Embryonic facial prominence (tissue), 1 donor: ENCODE measurements at regions not wholly inside any gene's neighbourhood (a gene's known extent, or its start where the extent isn't known, plus 50 kb on each side); places are given as distances from the start of the nearest gene placed in this dataset.

ENCODE experiments used
- DNase-seq: peaks from one replicate; pipeline ENCODE4 v3.0.0-alpha.2; 2016; ENCODE audit errors: extremely low spot score

DNA sequence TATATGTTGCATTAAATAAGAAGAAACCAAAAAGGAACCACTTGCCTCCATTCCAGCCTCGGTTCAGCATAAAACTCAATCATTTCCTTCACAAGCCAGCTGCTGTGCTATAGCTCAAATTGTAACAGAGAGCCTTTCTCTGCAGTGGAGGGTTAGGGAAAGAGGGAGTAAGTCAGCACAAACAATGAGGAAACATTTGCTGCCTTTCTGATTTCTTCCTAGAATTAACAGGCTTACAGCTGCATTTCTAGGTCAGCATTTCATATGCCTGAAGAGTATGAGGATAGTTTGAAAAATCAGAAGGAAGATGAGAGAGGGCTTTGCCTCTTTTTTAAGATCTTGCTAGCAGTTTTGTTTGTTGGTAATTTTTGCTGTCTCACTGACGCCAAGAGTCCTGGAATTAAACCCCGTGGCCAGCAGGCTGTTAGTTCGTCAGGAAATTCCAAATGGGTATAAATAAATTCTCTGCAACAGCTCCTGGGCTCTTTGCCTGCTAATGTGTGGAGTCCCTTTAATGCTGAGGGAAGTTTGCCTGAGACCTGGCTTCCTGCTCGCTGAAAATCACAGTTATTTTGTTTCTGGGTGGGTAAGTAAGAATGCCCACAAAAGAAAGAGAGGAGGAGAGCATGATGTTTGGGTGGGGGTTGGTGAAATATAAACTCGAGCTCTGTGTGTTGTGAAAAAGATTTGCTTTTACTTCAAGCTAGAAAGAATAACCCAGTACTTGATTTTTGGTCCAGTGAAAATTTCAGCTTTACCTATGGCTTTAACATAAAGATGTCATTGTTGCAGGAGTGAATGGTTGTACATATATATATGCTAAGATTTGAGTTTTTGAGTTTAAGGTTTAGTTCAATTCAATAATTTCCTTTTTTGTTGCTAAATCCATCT lies 148.1 kb upstream of the DMRT1 start:
- no peak for DNase-seq

DNA sequence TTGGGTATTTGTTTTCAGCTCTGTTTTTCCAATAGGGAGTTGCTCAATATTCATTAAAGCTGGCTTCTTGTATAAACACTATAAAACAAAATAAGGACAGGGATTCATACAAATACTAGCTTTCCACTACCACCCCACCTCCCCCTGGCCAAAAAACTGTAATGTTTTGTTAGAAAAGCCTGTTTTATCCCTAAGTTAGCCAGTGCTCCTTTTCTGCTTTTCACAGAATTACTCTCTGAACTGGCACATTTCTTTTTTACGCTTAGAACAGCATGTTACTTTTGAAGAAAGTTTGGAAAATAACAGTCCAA lies 147.4 kb upstream of the DMRT1 start:
- DNase-seq: no peak

DNA sequence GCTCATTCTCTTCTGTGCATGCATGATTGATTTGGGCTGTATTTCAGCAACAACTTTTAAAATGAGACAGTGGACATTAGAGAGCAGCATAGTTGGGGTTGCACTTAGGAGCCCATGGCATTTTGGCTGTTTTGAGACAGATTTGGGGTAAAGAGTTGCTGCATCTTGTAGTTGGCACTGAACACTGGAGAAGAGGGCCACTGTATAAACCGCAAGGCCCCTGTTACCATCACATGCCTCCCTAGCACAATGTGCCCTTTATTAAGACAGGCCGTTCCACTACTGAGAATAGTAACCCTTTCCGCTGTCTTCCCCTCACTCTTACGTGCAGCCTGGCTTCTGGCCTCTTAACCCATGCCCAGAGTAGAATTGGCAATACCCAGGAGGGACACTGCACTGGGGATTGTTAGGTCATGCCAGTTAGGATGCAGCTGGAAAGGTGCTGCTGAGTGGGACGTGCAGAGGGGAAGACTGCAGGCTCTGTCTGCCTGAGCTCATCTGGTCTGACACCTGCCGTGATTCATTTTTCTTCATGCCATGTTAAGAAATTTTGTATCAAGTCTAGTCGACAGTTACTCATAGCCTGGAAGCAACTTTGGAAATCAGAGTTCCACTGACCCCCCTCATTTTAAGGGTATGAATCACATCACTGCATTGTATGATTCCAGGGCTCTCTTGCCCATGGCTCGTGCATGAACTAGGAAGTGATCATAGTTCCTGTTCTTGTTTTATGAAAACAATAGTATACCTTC lies 146.9 kb upstream of the DMRT1 start:
- no peak for DNase-seq

DNA sequence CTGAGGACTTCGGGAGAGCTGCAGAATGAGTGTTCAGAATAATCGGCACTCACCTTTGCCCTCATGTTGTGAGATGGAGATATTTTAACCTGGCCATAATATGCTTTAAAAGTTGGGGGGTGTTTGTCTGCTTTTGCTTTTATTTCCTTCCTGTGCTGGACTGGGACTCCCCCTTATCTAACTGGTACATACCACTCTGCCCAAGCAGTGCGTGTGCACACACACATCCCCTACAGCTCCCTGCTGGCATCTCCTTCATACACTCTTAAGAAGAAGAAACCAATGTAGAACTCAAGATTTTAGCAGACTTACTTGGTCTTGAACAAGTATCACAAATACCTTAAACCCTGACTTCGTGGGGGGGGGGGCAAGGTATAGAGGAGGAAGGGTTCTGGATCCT lies 146.2 kb upstream of the DMRT1 start:
- no peak for DNase-seq

DNA sequence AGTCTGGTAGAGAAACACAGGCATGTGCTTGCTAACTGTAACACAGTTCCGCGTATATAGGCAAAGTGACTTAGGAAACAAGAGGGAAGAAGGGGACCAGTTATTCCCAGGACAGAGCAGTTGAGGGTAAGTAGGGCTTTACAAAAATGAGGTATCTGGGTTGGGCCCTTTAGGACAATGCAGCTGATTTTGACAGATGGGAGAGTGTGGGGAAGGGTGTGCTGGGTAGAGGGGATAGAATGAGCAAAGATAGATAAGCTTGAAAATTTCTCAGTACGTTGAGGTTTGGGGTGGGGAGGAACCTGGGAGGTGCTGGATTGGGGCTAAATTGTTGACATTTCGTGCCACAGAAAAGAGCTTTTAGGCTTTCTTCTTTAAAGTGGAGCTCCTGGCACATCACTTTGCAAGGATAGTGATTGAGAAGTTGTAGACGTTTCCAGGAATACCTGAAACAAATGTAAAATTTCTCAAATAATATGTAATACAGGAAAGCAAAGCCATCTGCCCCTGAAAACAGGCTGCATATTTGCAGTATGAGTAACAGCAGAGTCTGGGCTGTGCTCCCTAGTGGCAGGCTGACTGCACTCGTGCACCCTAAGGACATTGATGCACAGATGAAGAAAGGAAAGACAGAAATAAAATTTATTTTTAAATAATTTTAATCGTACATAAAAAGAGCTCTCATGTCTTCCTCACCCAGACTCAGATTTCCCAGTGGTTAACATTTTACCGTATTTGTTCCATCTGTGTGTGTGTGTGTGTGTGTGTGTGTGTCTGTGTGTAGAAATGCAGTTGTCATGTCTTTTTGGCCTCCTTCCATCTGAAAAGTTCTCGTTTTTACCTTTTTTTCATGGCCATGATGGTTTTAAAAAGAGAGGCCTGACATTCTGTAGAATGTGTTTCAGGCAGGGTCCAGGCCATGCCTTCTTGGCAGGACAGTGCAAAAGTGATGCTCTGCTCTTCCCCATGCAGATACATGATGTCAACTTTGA lies 144.9 kb upstream of the DMRT1 start:
- DNase-seq: no peak

DNA sequence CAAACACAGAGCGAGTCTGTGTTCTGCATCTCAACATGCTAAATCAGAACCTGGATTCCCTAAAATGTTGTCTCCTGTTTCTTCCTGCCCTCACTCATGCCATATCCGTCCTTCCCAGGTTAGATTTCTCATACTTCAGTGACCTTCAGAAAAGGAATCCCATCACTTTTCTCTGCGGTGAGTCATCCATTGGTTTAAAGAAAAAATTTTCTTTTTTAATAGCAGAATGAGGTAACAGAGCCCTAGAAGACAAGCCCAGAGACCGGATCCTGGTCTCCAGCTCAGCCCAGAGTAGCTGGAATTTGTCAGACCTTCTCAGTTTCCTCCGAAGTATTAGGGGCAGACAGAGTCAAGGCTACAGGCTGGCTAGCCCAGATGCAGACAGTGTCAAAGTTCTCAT lies 143.2 kb upstream of the DMRT1 start:
- no peak for DNase-seq

DNA sequence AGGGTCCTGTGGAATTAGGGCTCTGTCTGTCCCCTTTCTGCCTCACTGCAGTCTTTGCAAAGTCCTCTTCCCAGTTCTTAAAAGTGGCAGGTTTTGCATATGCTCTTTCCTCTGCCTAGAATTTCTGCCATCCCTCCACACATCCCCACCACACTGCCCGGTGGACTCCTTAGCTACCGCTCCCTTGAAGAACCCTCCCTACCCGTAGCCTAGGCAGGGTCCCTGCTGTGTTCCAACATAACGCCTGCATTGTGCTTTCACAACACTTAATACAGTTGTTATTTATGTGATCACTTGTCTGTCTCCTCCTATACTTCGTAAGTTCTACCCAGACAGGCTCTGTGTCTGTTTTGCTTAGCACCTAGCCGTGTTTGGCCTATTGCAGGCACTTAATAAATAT lies 142.5 kb upstream of the DMRT1 start:
- DNase-seq: no peak

DNA sequence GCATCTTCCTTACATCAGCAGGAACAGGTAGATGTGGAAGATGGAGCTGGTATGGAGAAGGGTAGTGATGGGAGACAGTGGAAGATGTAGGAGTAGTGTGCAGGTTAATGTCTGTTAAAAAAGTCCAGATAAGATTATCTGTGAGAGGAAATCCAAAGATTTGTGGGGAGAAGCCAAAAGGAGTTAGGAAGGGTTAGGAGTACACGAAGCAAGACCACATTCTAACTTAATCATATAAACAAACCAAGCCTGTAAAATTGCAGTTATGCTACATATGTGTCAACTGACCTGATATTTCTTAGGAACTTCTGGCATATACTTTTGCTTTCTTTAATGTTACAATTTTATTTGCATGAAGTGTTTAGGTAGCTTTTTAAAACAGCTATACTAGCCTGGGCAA lies 142.1 kb upstream of the DMRT1 start:
- no peak for DNase-seq

DNA sequence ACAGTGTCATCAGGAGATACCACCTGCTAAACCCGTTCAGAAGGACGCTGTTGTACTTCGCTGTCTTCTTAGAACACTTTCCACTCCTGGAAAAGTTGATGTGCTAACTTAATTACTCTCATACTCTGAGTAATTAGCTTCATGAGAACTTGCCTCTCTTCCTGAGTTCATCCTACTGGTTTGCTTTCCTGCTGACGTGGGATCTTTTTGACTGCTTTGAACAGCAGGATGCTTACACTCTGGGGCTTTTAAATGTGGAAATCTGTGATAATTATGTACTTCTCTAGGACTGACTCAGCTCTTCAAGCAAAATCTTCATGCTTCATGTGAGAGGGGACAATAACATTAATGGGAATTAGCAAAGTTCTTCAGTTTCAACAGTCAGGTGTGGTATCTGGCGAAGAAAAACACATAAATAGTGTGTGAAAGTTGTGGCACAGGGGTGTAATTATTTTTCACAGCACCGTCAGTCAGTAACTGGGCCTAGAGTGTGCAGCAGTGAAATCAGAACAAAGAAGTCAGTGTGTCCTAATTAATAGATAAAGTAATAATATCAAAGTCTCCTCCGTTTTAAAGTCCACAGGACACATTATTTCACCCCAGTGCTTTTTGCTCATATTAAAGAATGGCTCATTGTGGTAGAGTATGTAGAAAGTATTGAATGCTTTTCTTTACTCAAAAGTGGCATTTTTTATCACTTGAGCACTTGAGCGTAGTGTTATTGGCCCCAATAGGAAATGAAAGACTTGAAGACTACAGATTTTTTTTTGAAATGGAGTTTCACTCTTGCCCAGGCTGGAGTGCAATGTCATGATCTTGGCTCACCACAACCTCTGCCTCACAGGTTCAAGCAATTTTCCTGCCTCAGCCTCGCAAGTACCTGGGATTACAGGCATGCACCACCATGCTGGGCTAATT lies 140.9 kb upstream of the DMRT1 start:
- no peak for DNase-seq

DNA sequence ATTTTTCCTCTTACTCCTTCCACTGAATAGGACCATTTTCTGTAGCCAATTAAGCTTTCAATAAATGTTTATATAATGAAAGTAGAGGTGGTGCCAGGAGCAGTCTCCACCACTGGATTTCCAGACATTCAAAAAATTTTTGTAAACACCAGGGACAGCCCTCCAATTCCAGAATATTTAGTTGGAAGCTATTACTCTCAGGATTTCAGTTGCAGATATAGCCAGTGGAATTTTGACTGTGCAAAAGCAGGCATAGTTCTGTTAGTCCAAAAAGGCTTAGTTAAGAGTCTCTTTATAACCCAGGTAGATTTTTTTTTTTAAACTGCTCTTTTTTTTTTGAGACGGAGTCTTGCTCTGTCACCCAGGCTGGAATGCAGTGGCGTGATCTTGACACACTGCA lies 138.1 kb upstream of the DMRT1 start:
- no peak for DNase-seq

DNA sequence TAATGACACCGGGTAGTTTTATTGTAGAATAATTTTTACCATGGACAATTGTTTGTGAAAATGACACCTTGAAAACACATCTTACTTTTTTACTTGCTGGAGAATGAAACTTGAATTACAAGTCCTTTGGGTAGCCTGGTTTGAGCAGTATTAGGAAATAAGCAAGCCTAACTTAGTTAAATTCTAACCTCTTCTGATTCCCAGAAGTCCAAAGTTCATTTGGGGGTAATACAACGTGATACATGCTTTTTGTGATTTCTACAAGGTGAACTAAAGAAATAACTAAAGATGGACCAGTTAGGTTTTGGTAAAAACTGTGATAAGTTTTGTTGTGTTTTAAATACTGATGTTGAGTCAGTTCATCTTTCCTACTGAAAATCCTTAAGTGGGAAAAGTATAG lies 135.4 kb upstream of the DMRT1 start:
- no peak for DNase-seq

DNA sequence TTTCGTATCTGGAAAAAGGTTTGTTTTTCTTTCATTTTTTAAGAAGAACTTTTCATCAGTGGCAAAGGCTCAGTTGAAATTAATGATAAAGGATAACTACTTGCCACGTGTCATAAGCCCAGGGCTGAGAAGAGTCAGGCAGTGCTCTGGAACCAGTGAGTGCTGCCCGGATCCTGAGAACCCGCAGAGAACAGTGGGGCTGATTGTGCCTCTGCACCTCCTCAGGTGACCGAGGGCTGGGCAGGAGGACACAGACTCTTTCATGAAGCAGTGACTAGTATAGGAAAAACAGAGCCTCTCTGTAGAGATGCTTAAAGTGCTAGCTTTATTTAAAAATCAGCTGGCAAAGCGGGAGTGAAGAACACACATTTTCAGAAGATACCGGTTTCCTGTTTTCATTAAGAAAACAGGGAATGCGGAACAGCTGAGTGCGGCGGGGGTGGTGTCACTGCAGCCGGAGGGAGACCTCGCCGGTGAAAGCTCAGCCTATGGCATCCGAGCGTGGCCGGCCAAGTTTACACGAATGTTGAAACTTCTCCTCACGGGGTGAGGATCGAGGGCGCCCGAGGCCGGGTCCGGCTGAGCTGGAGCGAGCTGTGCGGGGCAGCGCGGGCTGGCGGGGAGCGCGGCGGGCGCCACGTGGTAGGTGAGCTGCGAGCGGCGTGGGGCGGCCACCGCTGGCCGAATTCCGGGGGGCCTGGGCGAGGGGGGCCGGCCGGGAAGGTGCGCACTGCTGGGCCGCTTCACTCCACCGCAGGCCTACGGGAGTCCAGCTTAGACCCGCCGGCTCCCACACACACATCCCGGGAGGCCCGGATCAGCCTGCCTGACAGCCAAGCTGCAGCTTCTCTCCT lies 134.7 kb upstream of the DMRT1 start:
- no peak for DNase-seq

DNA sequence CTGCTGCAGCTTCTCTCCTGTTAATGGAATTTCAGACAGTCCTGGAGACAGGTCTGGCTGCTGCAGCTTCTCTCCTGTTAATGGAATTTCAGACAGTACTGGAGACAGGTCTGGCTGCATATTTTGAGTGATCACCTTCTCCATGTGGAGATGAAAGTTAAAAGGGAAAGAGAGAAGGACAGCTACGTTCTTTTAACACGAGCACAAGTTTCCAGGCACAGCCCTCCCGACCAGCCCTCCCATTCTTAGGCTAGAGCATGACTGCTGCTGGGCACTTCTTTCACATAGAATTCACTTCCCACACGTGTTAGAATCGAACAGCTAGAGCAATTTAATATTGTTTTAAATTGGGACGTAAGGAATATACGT lies 133.3 kb upstream of the DMRT1 start:
- DNase-seq: no peak

DNA sequence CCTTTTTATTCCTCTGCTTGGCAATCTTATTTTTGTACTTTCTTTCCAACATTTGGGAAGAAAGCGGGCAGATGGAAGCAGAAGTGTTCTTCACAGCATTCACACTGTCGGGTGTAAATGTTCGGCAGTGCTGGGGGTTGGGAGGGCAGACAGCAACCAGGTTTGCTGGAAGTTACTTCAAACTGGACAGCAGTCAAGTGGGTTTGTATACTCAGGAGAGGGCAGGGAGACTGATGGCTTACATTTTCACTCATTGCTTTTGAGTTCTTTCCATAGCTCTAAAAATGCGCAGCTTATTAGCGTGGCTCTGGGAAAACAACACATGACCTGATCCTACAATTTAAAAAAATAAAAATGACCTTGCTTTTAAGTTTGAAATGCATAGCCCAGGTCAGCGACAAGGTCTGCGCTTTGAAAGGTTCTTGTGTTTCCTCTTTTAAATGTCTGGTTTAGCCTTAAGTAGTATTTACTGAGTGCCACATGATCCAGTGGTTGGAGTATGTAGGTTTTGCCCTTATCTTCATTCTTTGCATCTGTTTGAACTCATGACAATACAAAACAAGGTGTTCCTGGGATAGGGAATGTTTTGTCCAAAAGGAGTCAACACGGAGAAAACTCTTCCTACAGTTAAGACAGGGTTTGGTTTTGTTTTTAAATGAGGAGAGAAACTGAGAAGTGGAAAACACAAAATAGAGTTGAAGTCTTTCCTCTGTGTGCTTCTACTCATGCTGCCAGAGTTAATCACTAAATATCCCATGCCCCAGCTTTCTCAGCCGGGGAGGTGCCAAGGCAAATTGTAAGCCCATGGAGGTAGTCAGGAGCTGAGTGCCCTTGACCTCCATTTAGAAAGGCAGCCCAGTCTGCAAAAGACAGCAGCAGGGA lies 132.7 kb upstream of the DMRT1 start:
- no peak for DNase-seq

DNA sequence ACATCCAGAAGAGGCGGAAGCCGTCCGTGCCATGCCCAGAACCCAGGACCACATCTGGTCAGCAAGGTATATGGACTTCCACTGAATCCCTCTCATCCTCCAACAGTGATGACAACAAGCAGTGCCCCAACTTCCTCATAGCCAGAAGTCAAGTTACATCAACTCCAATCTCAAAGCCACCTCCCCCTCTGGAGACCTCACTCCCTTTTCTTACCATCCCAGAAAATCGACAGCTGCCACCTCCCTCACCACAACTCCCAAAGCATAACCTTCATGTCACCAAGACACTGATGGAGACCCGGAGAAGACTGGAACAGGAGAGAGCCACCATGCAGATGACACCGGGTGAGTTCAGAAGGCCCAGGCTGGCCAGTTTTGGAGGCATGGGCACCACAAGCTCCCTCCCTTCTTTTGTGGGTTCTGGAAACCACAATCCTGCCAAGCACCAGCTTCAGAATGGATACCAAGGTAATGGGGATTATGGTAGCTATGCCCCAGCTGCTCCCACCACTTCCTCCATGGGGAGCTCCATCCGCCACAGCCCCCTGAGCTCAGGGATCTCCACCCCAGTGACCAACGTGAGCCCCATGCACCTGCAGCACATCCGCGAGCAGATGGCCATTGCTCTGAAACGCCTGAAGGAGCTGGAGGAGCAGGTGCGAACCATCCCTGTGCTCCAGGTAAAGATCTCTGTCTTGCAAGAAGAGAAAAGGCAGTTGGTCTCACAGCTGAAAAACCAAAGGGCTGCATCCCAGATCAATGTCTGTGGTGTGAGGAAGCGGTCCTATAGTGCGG lies 130.3 kb upstream of the DMRT1 start:
- no peak for DNase-seq

DNA sequence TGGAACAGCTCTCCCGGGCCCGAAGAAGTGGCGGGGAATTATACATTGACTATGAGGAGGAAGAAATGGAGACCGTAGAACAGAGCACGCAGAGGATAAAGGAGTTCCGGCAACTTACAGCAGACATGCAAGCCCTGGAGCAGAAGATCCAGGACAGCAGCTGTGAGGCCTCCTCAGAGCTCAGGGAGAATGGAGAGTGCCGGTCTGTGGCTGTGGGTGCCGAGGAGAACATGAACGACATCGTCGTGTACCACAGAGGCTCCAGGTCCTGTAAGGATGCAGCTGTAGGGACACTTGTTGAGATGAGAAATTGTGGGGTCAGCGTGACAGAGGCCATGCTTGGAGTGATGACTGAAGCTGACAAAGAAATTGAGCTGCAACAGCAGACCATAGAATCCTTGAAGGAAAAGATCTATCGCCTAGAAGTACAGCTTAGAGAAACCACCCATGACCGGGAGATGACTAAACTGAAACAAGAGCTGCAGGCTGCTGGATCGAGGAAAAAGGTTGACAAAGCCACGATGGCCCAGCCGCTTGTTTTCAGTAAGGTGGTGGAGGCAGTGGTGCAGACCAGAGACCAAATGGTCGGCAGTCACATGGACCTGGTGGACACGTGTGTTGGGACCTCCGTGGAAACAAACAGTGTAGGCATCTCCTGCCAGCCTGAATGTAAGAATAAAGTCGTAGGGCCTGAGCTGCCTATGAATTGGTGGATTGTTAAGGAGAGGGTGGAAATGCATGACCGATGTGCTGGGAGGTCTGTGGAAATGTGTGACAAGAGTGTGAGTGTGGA lies 129.5 kb upstream of the DMRT1 start:
- DNase-seq: no peak

DNA sequence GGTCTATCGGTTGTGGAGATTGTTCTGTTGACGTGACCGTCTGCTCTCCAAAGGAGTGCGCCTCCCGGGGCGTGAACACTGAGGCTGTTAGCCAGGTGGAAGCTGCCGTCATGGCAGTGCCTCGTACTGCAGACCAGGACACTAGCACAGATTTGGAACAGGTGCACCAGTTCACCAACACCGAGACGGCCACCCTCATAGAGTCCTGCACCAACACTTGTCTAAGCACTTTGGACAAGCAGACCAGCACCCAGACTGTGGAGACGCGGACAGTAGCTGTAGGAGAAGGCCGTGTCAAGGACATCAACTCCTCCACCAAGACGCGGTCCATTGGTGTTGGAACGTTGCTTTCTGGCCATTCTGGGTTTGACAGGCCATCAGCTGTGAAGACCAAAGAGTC lies 128.9 kb upstream of the DMRT1 start:
- no peak for DNase-seq

DNA sequence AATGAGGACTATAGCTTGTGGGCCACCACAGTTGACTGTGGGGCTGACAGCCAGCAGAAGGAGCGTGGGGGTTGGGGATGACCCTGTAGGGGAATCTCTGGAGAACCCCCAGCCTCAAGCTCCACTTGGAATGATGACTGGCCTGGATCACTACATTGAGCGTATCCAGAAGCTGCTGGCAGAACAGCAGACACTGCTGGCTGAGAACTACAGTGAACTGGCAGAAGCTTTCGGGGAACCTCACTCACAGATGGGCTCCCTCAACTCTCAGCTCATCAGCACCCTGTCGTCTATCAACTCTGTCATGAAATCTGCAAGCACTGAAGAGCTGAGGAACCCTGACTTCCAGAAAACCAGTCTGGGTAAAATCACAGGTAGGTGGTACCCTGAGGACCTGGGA lies 128.4 kb upstream of the DMRT1 start:
- no peak for DNase-seq
